NB4 (cell line): ENCODE measurements at regions not wholly inside any gene's neighbourhood (a gene's known extent, or its start where the extent isn't known, plus 50 kb on each side); places are given as distances from the start of the nearest gene placed in this dataset.
A peak's percentile ranks its signal among the peaks of the same experiment; 100 is the strongest.

ENCODE experiments used
- DNase-seq: peaks from one replicate; pipeline ENCODE4 v3.0.0; 2010; ENCODE audit warnings: low read depth
- H3K4me3 ChIP-seq: one replicate; pipeline ENCODE4 v1.5.1; 2011; ENCODE audit warnings: mild to moderate bottlenecking, low read depth, low read length, moderate library complexity
- MYC ChIP-seq: IDR thresholded peaks from 2 replicates; pipeline ENCODE4 v1.6.1; 2011; ENCODE audit warnings: low read depth, low read length
- POLR2A ChIP-seq: IDR thresholded peaks from 2 replicates; pipeline ENCODE4 v1.6.1; 2011; ENCODE audit warnings: mild to moderate bottlenecking; ENCODE audit not compliant: insufficient read length; ENCODE audit errors: extremely low read depth
- TF ChIP-seq, protein P1 (sequence below): IDR thresholded peaks from 2 replicates; pipeline ENCODE4 v1.6.1; 2011; ENCODE audit warnings: low read depth, low read length
- TF ChIP-seq, protein P2 (sequence below): IDR thresholded peaks from one replicate; pipeline ENCODE4 v1.5.1; 2012; ENCODE audit warnings: low read depth, low read length

DNA sequence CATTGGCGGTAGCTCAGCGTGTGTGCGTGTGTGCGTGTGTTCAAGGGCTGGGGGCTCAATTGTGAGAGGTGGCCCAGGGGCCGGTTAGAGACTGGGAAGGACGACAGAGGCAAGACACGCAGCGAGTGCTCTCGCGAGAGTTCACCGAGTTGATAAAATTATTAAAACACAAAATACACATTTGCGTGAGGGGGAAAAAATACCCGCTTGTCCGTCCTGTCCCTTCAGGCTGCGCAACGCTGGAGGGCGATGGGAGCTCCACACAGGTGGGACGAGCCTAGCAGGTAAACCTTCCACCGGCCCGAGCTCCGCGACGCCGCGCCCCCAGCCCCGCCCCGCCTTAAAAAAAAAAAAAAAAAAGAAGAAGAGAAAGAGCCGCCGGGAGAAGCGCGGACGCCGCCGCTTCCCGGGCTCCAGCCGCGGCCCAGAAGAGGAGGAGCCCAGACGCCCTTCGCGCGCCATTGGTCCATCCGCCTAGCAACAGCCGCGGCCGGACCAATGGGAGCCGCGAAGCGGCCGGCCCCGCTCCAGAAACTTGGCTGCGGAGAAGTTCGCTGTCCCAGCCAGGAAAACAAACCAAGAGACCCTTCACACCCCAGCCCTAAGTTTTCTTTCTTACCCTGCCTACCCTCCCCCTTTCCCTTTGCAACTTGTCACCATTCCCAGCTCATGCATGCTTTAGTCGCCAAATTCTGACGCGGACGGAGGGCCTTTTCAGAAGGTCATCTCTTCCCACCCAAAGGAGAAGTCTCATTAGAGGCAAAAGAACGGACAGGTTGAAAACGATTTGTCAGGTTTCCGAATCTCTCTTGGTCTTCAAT lies 169.9 kb upstream of the MAF start:
- peak; percentile 31 for DNase-seq
- H3K4me3 ChIP-seq: no peak overlapping the region
- TF ChIP-seq MYC (no peak), POLR2A (no peak)
- TF ChIP-seq, protein P1, sequence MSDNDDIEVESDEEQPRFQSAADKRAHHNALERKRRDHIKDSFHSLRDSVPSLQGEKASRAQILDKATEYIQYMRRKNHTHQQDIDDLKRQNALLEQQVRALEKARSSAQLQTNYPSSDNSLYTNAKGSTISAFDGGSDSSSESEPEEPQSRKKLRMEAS: no peak
- TF ChIP-seq, protein P2, sequence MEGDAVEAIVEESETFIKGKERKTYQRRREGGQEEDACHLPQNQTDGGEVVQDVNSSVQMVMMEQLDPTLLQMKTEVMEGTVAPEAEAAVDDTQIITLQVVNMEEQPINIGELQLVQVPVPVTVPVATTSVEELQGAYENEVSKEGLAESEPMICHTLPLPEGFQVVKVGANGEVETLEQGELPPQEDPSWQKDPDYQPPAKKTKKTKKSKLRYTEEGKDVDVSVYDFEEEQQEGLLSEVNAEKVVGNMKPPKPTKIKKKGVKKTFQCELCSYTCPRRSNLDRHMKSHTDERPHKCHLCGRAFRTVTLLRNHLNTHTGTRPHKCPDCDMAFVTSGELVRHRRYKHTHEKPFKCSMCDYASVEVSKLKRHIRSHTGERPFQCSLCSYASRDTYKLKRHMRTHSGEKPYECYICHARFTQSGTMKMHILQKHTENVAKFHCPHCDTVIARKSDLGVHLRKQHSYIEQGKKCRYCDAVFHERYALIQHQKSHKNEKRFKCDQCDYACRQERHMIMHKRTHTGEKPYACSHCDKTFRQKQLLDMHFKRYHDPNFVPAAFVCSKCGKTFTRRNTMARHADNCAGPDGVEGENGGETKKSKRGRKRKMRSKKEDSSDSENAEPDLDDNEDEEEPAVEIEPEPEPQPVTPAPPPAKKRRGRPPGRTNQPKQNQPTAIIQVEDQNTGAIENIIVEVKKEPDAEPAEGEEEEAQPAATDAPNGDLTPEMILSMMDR: no peak

DNA sequence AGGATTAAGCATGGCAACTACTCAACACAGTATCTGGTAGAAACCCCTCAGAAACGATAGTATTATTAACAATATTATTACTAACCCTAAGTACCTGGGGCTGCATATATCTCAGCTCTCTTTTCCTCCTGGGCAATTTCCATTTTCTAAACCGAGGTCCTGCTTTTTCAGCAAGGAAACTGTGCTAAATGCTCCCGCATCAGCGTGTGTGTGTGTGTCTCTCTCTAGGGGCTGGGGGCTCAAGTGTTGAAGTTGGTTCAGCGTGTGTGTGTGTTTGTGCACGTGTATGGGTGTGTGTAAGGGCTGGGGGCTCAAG lies 169.3 kb upstream of the MAF start:
- no peak for DNase-seq
- H3K4me3 ChIP-seq: no peak overlapping the region
- TF ChIP-seq, protein P2: no peak
- TF ChIP-seq MYC (no peak), POLR2A (no peak)
- TF ChIP-seq, protein P1: no peak

DNA sequence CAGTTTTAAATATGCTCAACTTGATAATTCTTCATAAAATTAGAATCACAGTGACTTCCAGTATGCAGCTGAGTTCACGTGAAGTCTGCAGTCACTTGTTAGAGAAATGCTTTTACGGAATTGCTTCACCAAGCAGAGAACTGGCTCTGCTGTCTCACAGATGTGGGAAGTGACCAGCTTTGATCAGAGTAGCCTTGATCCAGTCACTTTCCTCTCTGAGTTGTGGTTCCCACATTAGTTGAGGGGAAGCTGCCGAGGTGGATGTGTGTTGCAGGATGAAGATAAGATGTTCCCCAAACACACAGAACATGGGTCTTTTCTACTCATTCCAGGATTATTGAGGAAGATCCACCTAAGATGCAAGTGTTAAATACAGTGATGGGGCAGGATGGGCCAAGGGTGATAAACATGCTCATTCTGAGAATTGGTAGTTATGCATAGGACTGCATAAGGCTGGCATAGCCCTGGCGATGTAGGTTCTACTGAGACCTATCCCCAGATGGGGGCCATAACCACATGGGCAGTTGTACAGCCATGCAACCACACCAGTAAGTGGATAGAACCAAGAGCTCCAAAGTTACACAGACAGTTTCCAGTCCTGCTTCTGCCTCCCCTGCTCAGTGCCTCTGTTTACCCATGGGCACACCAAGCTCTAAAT lies 168.9 kb upstream of the MAF start:
- TF ChIP-seq POLR2A: no peak
- no peak for DNase-seq
- no peak overlapping the region for H3K4me3 ChIP-seq

GRCh38 chr16:79768276-79768970 lies 167.9 kb upstream of the MAF start:
- TF ChIP-seq, protein P2: no peak
- no peak for DNase-seq
- no peak overlapping the region for H3K4me3 ChIP-seq

DNA sequence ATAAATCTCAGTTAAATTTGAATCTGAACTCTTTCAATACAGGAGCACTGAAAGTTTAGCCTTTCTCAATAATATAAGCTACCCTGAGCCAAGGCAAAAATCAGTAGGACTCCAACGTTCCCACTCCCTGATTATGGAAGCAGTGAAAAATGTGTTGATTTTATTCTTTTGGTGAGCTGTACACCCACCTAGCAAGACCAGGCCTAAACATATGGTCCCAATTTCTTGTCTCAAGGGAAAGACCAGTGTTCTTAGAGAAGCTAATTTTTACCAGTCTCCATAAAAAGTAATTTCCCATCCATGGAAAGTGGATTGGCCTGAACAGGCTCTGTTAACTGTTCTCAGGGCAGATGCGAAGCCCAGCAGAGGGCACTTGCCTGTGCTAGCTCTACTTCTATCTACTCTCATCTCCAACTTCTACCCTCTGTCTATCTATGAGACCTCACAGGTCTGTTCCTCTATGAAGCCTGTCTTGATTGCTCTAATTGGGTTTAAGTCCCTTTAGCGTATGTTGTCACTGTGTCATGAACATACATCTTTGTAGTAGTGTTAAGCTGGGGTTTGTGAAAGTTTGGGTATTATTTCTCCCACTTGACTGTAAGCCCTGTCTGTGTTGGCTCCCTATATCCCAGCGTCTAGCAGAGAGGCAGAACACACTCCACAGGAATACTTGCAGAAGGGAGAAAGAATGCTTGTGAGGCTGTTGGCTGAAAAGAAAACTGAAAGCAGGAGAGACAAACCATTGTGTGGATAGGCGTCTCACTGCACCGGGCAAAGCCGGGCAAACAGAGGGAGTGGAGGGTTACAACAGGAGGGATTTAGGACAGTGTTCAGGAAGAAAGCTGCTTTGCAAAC lies 167.1 kb upstream of the MAF start:
- no peak overlapping the region for H3K4me3 ChIP-seq
- DNase-seq: no peak
- TF ChIP-seq, protein P1: no peak
- TF ChIP-seq, protein P2: peak; percentile 3

- TF ChIP-seq, protein P2: no peak
- TF ChIP-seq MYC (no peak), POLR2A (no peak)
- TF ChIP-seq, protein P1: no peak
- H3K4me3 ChIP-seq: no peak overlapping the region
- no peak for DNase-seq
These were observed 165.4 kb upstream of the MAF start for GRCh38 chr16:79765901-79766394.
